ENCODE measurements at regions not wholly inside any gene's neighbourhood (a gene's known extent, or its start where the extent isn't known, plus 50 kb on each side); places are given as distances from the start of the nearest gene placed in this dataset.
A peak's percentile ranks its signal among the peaks of the same experiment; 100 is the strongest.
"Not testable (repeated sequence)": the region's sequence is repeated elsewhere in the genome, so short reads cannot be mapped to it uniquely, and the experiment has no call there.

GRCh38 chrX:109889289-109890006 is 113.5 kb upstream of the TMEM164 start:
- peak; percentile 42 for DNase-seq (ENCODE audit: low read depth)
- no peak overlapping the region for H3K4me3 ChIP-seq (ENCODE audit: control insufficient read depth, low read depth, low read length)
- TF ChIP-seq, protein P1, sequence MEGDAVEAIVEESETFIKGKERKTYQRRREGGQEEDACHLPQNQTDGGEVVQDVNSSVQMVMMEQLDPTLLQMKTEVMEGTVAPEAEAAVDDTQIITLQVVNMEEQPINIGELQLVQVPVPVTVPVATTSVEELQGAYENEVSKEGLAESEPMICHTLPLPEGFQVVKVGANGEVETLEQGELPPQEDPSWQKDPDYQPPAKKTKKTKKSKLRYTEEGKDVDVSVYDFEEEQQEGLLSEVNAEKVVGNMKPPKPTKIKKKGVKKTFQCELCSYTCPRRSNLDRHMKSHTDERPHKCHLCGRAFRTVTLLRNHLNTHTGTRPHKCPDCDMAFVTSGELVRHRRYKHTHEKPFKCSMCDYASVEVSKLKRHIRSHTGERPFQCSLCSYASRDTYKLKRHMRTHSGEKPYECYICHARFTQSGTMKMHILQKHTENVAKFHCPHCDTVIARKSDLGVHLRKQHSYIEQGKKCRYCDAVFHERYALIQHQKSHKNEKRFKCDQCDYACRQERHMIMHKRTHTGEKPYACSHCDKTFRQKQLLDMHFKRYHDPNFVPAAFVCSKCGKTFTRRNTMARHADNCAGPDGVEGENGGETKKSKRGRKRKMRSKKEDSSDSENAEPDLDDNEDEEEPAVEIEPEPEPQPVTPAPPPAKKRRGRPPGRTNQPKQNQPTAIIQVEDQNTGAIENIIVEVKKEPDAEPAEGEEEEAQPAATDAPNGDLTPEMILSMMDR (conservative IDR thresholded peaks at IDR 0.05; ENCODE audit: control insufficient read depth, insufficient read depth, low read depth, low read length): peak; percentile 43

- H3K4me3 ChIP-seq (ENCODE audit: control insufficient read depth, low read depth, low read length): no peak overlapping the region
- TF ChIP-seq, protein P1 (conservative IDR thresholded peaks at IDR 0.05; ENCODE audit: control insufficient read depth, insufficient read depth, low read depth, low read length): no peak
Measured at GRCh38 chrX:109890300-109890699, 112.6 kb upstream of the TMEM164 start.

DNA sequence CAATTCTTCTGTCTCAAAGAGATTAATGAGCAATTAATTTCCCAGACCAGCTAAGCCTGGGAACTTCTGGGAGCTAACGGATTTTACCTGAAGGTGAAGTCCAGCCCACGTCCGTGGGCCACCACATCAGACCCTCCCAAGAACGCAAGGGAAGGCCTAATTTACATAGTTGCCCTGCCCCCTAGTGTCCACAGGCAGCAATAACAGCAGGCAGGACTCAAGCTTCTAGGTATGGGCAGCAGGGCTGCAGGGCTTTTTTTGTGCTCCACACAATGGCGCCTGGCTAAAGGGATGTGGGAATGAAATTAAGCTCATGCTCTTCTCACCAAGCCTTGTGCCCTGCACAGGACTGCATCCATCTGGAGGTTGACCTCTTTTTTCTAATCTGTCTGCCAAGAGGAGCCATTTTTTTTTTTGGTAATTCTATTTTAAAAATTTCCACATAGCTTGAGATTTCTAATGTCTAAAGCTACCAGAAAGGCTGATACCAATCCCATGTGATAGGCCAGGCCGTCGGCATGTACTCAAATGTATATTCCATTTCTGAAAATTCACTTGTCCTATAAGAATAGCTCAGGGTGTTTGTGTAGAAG is 111.9 kb upstream of the TMEM164 start:
- H3K4me3 ChIP-seq (ENCODE audit: control insufficient read depth, low read depth, low read length): no peak overlapping the region
- TF ChIP-seq, protein P1 (conservative IDR thresholded peaks at IDR 0.05; ENCODE audit: control insufficient read depth, insufficient read depth, low read depth, low read length): peak; percentile 94
- peak; percentile 59 for DNase-seq (ENCODE audit: low read depth)

More at GRCh38 chrX:109890300-109890699, 112.6 kb upstream of the TMEM164 start:
- no peak for DNase-seq (ENCODE audit: low read depth)

DNA sequence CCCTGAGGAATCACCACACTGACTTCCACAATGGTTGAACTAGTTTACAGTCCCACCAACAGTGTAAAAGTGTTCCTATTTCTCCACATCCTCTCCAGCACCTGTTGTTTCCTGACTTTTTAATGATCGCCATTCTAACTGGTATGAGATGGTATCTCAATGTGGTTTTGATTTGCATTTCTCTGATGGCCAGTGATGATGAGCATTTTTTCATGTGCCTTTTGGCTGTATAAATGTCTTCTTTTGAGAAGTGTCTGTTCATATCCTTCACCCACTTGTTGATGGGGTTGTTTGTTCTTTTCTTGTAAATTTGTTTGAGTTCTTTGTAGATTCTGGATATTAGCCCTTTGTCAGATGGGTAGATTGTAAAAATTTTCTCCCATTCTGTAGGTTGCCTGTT is 106.9 kb upstream of the TMEM164 start:
- DNase-seq (ENCODE audit: low read depth); H3K4me3 ChIP-seq (ENCODE audit: control insufficient read depth, low read depth, low read length): not testable (repeated sequence)

DNA sequence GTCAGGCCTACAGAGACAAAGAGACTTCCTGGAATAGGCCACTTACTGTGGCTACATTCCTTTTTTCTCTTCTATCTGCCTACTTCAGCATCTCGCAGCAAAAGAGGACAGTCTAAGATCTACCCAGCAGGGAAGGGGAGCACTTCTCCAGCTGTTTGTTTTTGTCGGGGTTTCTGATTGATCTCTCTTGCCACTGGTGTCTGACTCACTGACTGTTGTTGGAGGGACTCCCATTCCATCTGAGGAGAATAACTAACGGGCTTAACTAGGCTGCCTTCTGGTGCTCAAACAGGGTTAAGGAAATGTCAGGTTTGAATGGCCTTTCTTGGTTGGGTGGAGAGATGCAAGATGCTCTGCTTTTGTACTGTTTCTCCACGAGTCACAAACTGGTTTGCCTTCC is 100.2 kb upstream of the TMEM164 start:
- no peak overlapping the region for H3K4me3 ChIP-seq (ENCODE audit: control insufficient read depth, low read depth, low read length)
- TF ChIP-seq, protein P1 (conservative IDR thresholded peaks at IDR 0.05; ENCODE audit: control insufficient read depth, insufficient read depth, low read depth, low read length): no peak
- DNase-seq (ENCODE audit: low read depth): peak; percentile 71

DNA sequence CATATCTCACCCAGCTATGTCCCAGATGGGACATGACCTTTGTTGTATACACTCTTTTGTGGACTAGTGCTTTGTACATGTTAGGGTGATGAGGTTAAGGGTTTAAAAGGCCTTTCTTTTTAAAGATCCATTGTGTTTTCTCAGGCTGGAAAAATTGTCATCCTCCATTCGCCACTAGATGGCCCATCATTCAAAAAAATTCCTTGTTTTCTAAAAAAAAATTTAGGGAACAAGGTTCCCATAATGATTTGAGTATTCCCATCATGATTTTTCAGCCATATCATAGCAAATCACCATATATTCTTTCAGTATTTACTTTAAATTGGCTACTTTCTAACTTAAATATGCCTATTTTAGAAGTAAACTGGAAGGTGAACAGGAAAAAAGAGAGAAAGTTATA is 91.9 kb upstream of the TMEM164 start:
- TF ChIP-seq, protein P1 (conservative IDR thresholded peaks at IDR 0.05; ENCODE audit: control insufficient read depth, insufficient read depth, low read depth, low read length): peak; percentile 66
- peak; percentile 24 for DNase-seq (ENCODE audit: low read depth)
- H3K4me3 ChIP-seq (ENCODE audit: control insufficient read depth, low read depth, low read length): no peak overlapping the region

DNA sequence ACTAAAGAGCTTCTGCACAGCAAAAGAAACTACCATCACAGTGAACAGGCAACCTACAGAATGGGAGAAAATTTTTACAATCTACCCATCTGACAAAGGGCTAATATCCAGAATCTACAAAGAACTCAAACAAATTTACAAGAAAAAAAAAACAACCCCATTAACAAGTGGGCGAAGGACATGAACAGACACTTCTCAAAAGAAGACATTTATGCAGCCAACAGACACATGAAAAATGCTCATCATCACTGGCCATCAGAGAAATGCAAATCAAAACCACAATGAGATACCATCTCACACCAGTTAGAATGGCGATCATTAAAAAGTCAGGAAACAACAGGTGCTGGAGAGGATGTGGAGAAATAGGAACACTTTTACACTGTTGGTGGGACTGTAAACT is 89.9 kb upstream of the TMEM164 start:
- not testable (repeated sequence) for H3K4me3 ChIP-seq (ENCODE audit: control insufficient read depth, low read depth, low read length); DNase-seq (ENCODE audit: low read depth)

All from fibroblast of mammary gland (primary cell).